ENCODE measurements at regions not wholly inside any gene's neighbourhood (a gene's known extent, or its start where the extent isn't known, plus 50 kb on each side); places are given as distances from the start of the nearest gene placed in this dataset.

DNA sequence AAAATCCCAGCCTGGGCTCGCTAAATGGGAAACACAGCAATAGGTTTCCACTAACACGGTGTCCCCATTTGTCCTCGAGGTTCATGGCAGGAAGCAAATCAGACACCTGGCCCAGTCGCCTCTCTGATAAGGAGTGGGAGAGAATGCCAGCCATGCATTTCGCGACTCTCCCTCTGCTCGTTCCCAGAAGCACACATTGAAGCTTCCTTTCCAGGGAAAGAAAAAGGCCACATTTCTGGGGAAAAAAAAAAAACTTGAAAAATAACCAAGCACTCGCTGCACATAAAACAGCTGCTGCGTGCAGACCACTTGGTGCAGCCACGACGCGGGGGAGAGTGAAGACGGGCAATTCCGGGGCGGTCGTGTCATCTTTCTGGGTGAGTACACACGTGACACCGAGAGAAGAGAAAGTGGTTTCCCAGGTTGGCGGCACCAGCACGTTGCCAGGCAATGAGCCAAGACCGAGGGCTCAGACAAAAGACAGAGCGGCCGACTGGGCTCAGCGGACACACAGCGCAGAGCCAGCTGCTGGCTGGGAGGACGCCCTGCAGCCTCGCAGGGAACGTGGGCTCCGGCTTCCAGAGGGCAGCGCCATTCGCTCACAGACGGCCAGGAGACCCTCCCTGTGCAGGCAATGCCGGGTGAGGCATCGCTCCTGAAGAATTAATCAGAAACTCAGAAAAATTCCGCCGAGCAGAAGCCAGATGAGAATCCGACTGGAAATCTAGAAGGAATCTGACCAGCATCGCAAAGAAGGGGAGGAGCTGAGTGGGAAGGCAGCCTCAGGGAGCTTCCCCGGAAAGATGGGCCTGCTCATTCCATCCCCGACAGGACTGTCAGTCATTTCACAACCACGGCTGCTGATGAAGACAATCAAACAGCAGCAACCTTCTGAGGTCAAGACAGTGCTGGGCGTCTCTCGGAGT is 83.2 kb upstream of the IRS2 start:
- no peak for DNase-seq (ENCODE audit: extremely low read depth, low read depth, low spot score)

DNA sequence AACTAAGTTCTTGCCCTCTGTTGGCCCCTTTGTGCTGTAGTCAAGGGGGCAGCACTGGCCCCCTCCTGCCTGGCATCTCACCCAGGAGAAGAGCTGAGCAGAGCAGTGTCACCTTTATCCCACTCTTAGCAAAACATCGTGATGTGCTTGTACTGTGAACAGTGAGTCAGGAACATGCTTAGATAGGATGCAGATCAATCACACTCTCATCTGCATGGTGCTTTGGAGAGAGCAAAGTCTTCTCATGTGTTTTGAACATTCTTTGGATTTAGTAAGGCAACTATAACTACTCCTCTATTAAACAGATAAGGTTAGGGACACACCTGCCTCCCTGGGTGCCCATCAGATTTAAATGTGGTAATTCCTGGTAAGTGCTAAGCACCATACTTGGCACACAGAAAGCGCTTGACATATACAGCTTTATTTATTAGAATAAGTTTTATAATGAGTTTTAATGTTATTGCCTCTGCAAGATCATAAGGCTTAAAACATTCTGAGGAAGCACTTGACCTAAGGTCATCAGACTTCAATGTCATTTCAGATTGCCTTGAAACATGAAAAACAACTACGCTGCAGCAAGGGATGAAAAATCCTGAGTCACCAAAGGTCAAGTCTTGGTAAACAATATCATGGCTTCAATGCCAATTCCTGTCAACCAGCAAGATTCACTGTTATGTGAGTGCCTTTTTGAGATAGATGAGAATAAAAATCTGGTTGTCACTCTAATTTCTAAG is 82.4 kb upstream of the IRS2 start:
- no peak for DNase-seq (ENCODE audit: extremely low read depth, low read depth, low spot score)

DNA sequence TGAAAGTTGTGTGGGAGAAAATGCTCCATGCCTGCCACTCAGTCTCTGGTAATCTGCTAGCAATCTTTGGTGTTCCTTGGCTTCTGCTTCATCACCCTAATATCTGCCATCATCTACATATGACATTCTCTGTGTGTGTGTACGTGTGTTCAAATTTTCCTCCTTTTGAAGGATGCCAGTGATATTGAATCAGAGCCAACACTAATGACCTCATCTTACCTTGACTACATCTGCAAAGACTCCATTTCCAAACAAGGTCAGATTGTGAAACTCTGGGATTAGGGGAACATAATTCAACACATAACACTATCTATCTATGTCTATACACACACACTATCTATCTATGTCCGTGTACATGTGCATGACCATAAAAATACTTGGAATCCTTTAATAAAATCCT is 81.4 kb upstream of the IRS2 start:
- no peak for DNase-seq (ENCODE audit: extremely low read depth, low read depth, low spot score)

DNA sequence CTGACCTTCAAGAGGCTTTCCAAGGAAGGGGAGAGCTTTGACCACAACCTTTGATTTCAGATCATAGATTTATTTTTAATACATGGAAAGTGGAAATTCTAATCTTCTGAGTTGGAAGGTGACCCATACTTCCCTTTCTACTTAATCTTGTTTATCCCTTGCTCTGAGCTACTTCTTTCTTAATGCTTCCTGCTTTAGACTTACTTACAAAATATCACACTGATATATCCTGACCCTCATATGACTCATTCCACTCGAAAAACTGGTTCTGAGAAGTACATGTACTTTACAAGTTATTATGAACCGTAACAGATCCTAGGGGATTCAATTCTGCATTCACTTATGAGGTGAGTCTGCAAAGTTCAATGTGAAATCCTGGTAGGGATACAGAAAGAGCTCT is 76.2 kb upstream of the IRS2 start:
- no peak for DNase-seq (ENCODE audit: extremely low read depth, low read depth, low spot score)

DNA sequence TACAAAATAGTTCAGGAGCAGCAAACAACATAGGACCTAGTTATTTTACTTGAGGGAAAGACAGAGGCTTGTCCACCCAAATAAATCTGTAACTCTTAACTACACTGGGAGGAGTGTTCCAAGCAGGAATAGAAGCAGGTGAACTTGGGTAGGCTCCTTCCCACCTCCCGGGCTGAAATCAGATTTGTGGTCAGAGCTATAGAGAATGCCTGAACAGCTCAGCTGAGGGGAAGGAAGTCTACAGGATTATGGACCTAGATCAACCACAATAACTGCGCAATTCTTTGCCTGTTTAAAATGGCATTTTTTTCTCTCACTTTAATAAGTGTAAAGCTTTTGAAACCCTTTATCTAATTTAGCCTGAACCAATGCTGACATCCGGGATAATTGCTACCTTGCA is 73.5 kb upstream of the IRS2 start:
- no peak for DNase-seq (ENCODE audit: extremely low read depth, low read depth, low spot score)

DNA sequence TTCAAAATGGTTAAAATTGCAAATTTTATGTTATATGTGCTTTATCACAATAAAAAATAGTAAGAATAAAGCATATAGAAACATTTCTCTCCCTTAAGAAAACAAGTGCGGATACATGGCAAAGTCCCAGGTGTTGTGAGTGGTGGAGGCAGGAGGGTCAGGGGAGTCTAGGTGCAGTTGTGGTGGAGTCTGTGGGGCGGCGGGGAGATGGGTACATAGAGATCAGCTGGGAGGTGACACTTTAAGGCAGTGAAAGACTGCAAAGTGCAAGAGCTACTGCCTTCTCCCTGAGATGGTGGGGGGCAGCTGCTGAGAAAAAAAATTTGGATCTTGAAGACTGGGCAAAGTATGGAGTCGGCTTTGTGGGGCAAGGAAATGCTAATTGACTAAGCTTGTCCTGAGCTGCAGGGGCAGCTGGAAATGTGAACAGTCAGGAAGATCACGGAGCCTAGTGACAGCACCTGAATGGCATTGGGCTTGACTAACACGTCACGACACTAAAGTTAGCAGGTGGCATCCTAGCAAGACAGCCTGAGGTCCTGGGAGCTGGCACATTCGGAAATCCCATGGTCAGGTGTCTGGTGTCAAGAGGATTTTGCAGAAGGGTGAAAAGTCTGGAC is 72.9 kb upstream of the IRS2 start:
- DNase-seq (ENCODE audit: extremely low read depth, low read depth, low spot score): no peak

DNA sequence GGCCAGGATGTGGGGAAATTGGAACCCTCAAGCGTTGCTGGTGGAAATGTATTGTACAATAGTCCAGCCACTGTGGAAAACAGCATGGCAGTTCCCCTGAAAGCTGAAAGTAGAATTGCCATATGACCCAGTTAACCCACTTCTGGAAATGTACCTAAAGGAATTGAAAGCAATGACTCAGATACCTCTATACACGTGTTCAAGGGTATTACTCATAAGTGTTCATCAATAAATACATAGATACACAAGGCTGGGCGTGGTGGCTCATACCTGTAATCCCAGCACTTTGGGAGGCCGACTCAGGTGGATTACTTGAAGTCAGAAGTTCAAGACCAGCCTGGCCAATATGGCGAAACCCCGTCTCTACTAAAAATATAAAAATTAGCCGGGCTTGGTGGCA is 71.9 kb upstream of the IRS2 start:
- no peak for DNase-seq (ENCODE audit: extremely low read depth, low read depth, low spot score)

DNA sequence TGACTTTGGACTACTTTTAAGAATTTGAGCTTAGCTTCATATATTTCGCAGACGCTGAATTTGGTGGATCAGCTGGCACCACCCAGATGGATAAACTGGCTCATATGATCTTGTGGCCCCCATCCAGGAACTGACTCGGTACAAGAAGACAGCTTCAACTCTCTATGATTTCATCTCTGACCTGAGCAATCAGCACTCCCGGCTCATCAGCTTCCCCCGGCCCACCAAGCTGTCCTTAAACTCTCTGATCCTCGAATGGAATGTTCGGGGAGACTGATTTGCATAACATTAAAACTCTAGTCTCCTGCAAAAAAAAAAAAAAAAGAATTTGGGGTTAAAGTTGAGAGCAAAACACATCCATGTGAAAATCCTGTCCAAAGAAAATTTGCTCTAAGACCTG is 71.4 kb upstream of the IRS2 start:
- no peak for DNase-seq (ENCODE audit: extremely low read depth, low read depth, low spot score)

DNA sequence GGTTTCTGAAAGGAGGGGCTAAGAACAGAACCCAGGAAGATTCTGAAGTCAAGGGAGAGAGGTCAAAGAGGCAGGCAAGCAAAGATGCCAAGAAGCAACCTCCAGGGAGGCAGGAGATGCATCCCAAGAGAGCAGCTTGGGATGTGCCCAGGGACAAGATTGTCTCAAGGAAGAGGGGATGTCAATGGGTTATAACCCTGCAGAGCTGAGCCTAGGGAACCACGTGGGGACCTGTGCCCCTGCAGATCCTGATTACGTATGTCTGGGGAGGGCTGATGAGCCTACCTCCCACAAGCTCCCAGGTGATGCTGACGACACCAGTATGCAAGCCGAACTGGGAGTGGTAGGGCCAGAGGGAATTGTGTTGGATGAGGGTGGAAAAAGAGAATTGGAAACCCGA is 70.9 kb upstream of the IRS2 start:
- DNase-seq (ENCODE audit: extremely low read depth, low read depth, low spot score): no peak

DNA sequence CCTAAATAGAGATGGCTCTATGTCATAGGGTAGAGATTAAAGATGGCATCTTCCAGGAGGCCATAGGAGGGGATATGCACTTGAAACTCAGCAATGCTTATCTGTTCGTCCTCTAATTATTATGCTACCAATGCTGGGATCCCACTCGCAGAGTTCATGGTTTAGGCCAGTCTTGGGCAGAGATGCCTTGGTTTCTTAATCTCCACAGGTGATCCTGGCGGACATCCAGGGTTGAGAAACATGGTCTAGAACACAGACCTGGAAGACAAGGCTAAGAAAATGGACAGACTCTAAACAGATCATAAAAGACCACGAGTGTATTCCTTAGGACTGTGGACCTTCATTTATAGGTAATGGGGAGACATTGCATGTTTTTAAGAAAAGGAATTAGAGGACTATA is 70.0 kb upstream of the IRS2 start:
- DNase-seq (ENCODE audit: extremely low read depth, low read depth, low spot score): no peak

DNA sequence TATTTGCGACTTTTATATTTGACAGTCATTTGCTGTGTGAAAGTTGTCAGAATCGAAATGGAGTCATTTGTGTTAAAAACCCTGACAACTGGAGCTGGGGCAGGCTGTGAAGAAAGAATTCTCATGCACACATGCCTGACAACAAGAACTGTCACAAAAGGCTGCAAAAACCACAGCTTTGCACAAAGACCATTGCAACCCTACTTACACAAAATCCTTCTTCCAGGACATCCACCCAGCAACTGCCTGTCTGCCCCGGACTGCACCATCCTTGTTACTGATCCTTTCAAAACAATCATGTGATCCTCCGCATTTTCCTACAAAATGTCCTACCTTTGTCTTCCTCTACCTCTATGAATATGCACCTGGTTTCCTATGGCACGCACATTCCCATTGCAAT is 66.8 kb upstream of the IRS2 start:
- no peak for DNase-seq (ENCODE audit: extremely low read depth, low read depth, low spot score)

DNA sequence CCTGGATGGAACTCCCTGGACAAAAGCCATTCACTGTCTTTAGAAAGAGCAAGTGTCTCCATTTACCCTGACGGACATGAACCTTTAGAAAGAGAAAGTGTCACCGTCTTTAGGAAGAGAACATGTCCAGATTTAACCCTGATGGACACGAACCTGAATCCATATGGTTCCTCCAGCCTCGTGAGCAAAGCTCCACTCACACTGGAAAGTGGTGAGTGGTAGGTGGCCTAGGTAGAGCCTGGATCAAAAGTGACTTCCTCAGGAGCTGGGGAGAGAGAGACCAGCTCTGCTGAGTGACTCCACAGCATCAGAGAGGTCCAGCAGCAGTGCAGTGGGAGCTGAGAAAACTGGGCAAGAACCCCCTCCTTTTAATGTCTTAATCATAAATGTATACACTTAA is 59.8 kb upstream of the IRS2 start:
- no peak for DNase-seq (ENCODE audit: extremely low read depth, low read depth, low spot score)

DNA sequence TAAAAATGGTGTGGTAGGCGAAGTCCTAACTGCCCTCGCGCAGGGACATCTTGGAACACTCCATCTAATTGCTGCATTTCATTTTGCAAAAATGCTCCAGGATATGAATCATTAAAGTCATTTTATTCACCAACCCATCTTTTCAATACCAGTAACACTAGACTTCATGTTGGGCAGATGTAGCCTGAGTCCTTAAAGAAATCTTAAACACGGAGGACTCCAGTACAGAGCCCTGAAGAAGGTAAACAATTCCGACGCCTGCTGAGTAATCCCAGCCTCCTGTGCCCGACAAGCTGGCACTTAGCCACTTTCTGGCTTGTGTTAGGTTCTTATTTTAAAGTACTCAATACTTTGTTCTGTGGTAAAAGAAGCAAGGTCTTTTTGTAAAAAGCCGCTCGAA is 58.0 kb upstream of the IRS2 start:
- no peak for DNase-seq (ENCODE audit: extremely low read depth, low read depth, low spot score)

DNA sequence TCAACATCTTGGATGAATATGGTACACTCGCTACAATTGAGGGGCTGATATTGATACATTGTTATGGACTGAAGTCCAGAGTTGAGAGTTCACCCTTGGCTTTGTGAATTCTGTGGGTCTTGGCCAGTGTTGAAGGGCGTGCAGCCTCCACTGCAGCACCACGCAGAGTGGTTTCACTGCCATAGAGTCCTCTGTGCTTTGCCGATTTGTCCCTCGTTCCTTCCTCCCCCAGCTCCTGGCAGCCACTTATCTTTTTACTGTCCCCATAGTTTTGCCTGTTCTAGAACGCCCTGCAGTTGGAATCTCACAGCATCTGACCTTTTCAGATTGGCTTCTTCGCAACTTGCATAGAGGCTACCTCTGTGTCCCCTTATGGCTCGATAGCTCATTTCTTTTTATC is 57.3 kb upstream of the IRS2 start:
- DNase-seq (ENCODE audit: extremely low read depth, low read depth, low spot score): no peak

DNA sequence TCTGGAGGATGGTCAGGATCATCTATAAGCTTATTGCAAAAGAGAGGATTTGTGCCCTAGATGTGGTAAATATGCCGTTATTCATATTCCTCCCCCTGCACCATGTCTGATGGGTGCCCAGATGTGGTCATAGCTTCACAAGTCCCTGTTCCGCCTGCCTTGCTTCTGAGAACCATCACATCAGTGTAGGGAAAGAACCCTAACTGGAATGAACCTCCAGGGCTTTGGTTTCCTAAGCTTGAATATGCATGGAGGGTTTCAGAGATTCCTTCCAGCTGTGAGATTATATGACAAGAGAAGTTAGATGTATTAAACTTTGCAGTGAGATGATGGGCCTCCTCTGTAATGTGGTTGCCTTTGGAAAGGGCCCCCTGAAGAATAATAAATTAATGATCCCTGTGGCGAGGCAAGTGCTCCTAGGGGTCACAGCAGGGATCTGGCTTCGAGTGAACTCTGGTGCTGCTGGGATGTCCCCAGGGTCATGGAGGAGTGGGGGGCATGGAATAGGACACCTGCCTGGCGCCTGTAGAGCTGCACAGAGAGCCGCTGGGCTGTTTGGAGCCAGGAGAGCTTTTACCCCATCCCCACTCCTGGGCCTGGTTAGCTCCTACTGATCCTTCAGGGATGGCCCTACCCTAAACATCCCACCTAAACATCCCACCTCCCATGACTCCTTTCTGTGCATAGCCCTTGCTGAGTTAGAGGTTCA is 56.0 kb upstream of the IRS2 start:
- DNase-seq (ENCODE audit: extremely low read depth, low read depth, low spot score): no peak

DNA sequence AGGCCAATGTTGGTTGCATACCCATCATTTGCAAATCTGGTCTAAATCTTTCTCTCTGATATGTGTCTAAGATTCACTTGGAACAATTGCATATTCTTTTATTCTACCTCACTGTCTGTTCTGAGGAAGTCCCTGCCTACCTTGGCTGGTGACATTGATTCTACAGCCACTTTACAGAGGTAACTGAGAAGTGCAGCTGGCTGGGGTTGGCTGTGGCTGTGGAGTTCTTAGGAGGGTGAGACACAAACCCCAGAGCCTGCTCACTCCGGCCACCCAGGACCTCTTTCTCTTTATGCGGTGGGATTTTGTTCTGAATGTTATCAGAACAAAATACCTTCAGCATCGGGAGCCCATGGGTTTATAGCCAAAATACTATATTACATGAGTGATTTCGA is 54.5 kb upstream of the IRS2 start:
- no peak for DNase-seq (ENCODE audit: extremely low read depth, low read depth, low spot score)

DNA sequence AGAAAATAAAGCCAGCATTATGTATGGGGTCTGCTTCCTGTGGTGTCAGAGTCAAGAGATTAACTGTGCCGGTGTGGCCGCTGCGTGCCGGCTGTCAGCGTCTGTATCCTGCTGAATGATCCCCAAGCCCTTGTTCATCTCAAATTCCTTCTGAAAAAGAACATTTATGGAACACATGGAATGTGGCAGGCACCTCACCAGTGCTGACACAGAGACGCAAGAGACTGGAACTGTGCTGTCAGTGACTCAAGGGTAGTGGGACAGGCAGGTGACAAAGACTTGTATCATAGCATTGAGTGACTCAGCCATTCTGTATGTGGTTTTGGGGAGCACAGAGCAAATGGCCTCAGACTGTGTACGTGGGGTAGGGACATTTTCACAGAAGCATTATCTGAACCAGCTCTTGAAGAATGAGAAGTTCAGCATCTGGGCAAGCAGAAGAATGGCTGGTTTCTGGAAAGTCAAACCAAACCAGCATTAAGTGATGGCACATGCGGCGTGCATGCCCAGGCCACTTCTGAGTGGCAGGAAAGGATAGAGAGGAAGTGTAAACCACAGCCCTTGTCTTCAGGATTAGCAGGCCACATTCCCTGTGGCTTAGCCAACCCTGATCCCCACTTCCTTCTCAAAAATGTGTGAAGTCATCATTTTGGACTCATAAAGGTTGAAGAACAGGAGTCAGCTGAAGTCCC is 54.0 kb upstream of the IRS2 start:
- no peak for DNase-seq (ENCODE audit: extremely low read depth, low read depth, low spot score)

DNA sequence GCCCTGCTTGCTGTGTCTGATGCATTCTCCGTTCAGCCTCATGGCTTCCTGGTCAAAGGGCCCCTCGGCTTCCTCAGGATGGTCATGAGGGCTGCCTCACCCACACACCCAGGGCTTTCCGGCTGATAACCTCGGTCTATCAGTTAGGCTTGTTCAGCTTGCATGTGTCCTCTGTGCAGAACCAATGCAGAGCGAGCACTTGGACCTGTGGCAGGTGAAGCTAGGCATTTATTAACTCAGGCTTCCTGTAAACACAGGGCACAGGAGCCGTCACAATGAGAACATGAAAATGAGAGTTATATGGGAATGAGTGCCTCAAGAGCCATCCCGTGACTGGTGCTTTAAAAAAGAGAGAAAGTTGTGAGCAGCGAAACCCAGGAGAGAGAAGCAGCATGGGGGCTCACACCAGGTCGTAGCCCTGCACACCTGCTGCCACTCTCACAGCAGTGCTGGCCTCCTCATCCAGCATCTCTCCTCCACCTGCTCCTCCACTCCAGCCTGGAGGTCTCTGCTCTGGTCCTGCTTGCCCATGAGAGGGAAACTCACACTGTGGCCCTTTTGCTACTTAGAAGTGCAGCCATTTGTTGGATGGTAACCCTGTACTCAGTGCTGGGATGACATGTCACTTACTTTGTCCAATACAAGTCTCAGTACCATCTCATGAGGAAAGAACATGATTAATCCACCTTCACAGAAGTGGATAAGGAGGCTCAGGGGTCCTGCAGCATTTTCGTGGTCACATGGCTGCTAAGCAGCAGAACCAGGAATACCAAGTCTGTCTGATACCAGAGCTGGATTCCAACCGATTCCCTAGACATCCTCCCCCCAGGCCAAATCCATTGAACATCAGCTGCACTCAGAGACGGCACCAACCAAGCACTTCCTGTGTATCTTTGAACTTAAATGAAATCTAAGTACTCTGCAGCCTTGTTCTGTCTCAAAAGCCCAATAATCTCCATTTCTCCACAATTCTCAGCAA is 50.5 kb upstream of the IRS2 start:
- DNase-seq (ENCODE audit: extremely low read depth, low read depth, low spot score): no peak

Data from glomerular endothelial cell (primary cell).